ENCODE measurements at regions not wholly inside any gene's neighbourhood (a gene's known extent, or its start where the extent isn't known, plus 50 kb on each side); places are given as distances from the start of the nearest gene placed in this dataset.

- TF ChIP-seq CTCF (IDR thresholded peaks at IDR 0.05) (no peak), ZNF425 (CRISPR knock-in tag; conservative IDR thresholded peaks at IDR 0.05) (no peak), SMAD3 (CRISPR knock-in tag; IDR thresholded peaks at IDR 0.05; ENCODE audit: borderline replicate concordance) (no peak), IRF2 (CRISPR knock-in tag; IDR thresholded peaks at IDR 0.05; ENCODE audit: borderline replicate concordance, low read depth) (no peak), ETV6 (CRISPR knock-in tag; IDR thresholded peaks at IDR 0.05) (no peak), MXD4 (CRISPR knock-in tag; IDR thresholded peaks at IDR 0.05; ENCODE audit: borderline replicate concordance) (no peak), ZNF263 (CRISPR knock-in tag; IDR thresholded peaks at IDR 0.05; ENCODE audit: low read depth) (no peak), JUN (CRISPR knock-in tag; IDR thresholded peaks at IDR 0.05) (no peak), ARID4B (CRISPR knock-in tag; IDR thresholded peaks at IDR 0.05; ENCODE audit: borderline replicate concordance) (no peak)
These were observed 230.1 kb upstream of the TNRC6C start for GRCh38 chr17:77728474-77728795.

All from WTC11 (cell line).